BLaER1 treated with 17β-estradiol and CSF1 and Interleukin-3, amounts not matched to agents 10 nM and 100 nM (cell line): ENCODE measurements at regions not wholly inside any gene's neighbourhood (a gene's known extent, or its start where the extent isn't known, plus 50 kb on each side); places are given as distances from the start of the nearest gene placed in this dataset.

Source experiments
- H3K27ac ChIP-seq, 11 experiments: shearing (Covaris generic); formaldehyde crosslinking; 2 replicates each; pipeline ENCODE4 v1.8.1; 2022
- H3K27me3 ChIP-seq, 11 experiments: shearing (Covaris generic); formaldehyde crosslinking; 2 replicates each; pipeline ENCODE4 v1.8.1; 2022
- H3K36me3 ChIP-seq, 11 experiments: shearing (Covaris generic); formaldehyde crosslinking; 2 replicates each; pipeline ENCODE4 v1.8.1; 2022
- H3K4me1 ChIP-seq, 10 experiments: shearing (Covaris generic); formaldehyde crosslinking; 2 replicates each; pipeline ENCODE4 v1.8.1; 2022
- H3K4me2 ChIP-seq, 11 experiments: shearing (Covaris generic); formaldehyde crosslinking; 2 replicates each; pipeline ENCODE4 v1.8.1; 2022
- H3K4me3 ChIP-seq, 10 experiments: shearing (Covaris generic); formaldehyde crosslinking; 2 replicates each; pipeline ENCODE4 v1.8.1; 2022
- H3K9ac ChIP-seq, 11 experiments: shearing (Covaris generic); formaldehyde crosslinking; 2 replicates each; pipeline ENCODE4 v1.8.1; 2022
- H3K9me3 ChIP-seq, 11 experiments: shearing (Covaris generic); formaldehyde crosslinking; replicated peaks in 1 of 11; 2 replicates each; pipeline ENCODE4 v1.8.1; 2022
- H4K20me1 ChIP-seq, 11 experiments: shearing (Covaris generic); formaldehyde crosslinking; 2 replicates each; pipeline ENCODE4 v1.8.1; 2022
- Cebpa-rat ChIP-seq, 11 experiments: shearing (Covaris generic); IDR thresholded peaks; 2 replicates each; pipeline ENCODE4 v1.8.1; 2022

DNA sequence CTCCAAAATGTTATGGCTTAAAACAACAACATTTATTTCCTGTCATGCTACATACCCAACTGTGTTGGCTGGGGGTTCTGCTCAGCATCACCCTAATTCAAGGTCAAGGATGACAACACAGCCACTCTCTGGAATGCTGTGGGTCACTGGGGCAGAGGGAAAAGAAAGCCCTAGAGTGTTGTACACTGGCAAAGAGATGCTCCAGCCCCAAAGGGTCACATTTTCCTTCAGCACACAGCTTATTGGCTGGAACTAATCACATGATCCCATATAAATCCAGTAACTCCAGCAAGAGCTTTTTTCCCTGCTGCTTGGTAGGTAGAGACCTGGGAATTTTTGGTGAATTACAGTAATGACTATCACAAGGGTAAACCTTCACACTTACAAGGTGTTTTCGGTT lies 1041.4 kb downstream of the NTRK3 start:
- no peaks in the 10 kb centered on the region for H3K9me3 ChIP-seq
- no peak overlapping the region for H3K9ac ChIP-seq
- no peaks in the 10 kb centered on the region for H3K36me3 ChIP-seq
- H4K20me1 ChIP-seq: no peaks in the 10 kb centered on the region
- no peaks in the 10 kb centered on the region for H3K27me3 ChIP-seq
- no peak overlapping the region for H3K27ac ChIP-seq
- H3K4me2 ChIP-seq: no peak overlapping the region
- no peak overlapping the region for H3K4me3 ChIP-seq
- no peak for TF ChIP-seq Cebpa-rat (IDR thresholded peaks at IDR 0.05)
- no peaks in the 10 kb centered on the region for H3K4me1 ChIP-seq

DNA sequence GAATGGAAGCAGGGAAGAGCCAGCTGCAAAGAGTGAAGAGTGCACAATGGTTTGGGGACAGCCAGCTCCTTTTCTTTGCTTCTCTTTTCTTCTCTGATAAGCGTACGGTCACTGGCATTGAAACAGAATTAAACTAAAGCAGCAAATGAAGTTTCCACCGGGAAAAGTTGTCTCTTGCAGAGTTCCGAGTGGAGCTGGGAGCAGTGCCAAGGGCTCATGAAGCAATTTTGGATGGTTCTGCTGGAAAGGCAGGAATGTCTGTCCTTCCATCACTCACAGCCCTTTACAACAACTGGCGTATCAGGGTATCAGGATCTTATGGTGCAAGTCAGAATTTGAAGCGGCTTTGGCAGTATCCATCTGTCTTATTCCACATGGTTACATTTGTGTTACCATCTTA lies 1042.9 kb downstream of the NTRK3 start:
- no peak for TF ChIP-seq Cebpa-rat (IDR thresholded peaks at IDR 0.05)
- Histone ChIP-seq H4K20me1 (no peaks in the 10 kb centered on the region), H3K4me2 (no peak overlapping the region), H3K4me1 (no peaks in the 10 kb centered on the region), H3K27ac (no peak overlapping the region), H3K9me3 (no peaks in the 10 kb centered on the region), H3K36me3 (no peaks in the 10 kb centered on the region), H3K9ac (no peak overlapping the region), H3K4me3 (no peak overlapping the region), H3K27me3 (no peaks in the 10 kb centered on the region)

DNA sequence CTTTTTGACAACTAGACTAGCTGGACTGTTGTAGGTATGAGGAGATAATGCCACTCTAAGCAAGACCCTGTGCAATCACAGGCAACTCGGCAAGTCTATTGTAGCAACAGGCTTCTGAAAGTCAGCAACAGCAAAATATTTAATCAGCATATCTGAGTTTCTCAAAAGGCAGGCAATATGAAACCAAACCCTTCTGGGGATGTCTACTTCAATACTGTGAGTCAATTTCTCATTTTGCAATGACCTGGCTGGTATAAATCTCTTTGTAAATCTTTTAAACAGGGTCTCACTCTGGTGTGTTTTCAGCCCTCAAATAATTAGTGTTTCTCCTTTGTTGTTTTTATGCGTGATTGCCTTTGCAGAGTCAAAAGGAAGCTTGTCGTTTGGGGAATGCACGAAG lies 1044.5 kb downstream of the NTRK3 start:
- H3K9me3 ChIP-seq: no peaks in the 10 kb centered on the region
- TF ChIP-seq Cebpa-rat (IDR thresholded peaks at IDR 0.05): no peak
- H3K9ac ChIP-seq: no peak overlapping the region
- no peaks in the 10 kb centered on the region for H3K36me3 ChIP-seq
- no peak overlapping the region for H3K4me2 ChIP-seq
- H3K4me1 ChIP-seq: no peaks in the 10 kb centered on the region
- H3K27ac ChIP-seq: no peak overlapping the region
- H3K27me3 ChIP-seq: no peaks in the 10 kb centered on the region
- H4K20me1 ChIP-seq: no peaks in the 10 kb centered on the region
- no peak overlapping the region for H3K4me3 ChIP-seq

DNA sequence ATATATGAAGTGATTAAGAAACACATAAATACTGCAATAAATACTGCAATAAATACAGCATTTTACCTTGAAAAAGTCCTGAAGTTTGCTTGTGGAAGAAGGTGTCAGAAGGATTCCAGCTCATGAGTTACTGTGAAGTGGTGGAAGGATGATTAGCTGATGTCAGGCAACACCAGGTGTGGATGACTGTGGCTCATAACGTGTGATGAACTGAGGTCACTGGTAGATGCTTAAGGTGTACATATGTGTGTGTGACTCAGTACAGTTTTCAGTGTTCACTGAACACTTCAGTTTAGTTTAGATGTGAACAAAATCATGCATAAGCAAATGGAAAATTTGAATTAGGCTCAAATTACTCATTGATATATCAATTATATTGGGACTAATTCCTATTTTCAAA lies 1045.0 kb downstream of the NTRK3 start:
- Histone ChIP-seq H3K4me3 (no peak overlapping the region), H4K20me1 (no peaks in the 10 kb centered on the region), H3K4me2 (no peak overlapping the region), H3K9ac (no peak overlapping the region), H3K4me1 (no peaks in the 10 kb centered on the region), H3K27me3 (no peaks in the 10 kb centered on the region), H3K36me3 (no peaks in the 10 kb centered on the region), H3K27ac (no peak overlapping the region), H3K9me3 (no peaks in the 10 kb centered on the region)
- no peak for TF ChIP-seq Cebpa-rat (IDR thresholded peaks at IDR 0.05)

DNA sequence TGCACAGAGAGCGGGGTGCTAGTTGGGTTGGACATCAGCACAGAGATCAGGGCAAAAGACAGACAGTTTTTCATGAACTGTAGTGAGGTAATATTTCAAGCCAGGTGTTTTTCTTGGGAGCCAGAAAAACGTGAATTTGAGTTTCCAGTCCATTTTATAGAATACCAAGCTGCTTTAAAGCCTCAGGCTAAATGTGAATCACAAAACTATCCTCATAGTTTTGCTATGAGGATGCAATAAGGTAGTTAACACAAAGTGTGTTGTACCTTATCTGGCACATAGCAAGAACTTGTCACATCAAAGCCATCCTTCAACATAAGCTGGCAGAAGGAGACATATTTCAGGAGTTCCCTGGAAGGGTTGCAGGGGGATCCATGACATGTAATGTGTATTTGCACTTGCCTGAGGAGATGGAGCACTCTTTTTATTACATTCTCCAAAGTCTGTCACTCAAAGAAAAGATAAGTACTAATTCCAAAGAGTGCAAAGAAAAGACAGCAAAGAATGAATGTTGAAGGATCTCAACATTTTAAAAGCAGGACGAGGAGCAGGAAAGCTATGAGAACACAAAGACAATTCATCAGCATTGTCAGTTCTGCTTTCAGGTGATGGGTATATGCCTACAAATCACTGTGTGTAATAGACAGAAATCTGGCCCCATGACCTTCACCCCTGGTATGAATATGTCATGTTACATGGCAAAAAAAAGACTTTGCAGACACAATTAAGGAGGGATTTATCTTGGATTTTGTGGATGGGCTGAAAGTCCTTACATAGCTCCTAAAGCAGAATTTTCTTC lies 1046.4 kb downstream of the NTRK3 start:
- Histone ChIP-seq H3K9me3 (no peaks in the 10 kb centered on the region), H3K9ac (no peak overlapping the region), H3K4me1 (no peaks in the 10 kb centered on the region), H3K36me3 (no peaks in the 10 kb centered on the region), H3K27ac (no peak overlapping the region), H3K4me2 (no peak overlapping the region), H3K4me3 (no peak overlapping the region), H3K27me3 (no peaks in the 10 kb centered on the region), H4K20me1 (no peaks in the 10 kb centered on the region)
- no peak for TF ChIP-seq Cebpa-rat (IDR thresholded peaks at IDR 0.05)

DNA sequence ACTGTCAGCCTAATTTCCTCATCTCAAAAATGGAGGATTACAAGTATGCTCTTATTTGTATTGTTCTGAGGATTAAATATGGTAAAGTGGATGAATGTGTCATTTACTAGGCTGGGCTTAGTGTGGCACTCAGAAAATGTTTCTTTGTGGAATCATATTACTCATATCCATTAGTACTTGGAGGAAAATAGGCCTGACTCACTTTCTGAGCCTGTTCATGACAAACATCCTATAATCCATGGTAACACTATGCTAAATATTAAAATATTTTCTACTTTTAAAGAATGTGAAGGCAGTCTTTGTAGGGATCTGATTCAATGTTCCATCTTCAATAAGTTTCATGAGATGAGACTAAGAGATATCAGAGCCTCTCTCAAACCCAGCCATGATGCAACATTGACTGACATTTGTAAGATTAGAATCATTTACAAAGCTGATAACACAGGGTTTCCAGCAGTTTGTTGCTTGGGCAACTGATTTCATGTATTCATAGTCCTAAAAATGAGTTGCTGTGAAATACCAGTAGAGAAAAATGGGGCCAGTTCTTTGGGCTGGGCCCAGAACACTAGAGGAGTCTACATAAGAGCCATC lies 1048.5 kb downstream of the NTRK3 start:
- H3K27me3 ChIP-seq: no peaks in the 10 kb centered on the region
- H3K9ac ChIP-seq: no peak overlapping the region
- H3K4me2 ChIP-seq: no peak overlapping the region
- H3K4me3 ChIP-seq: no peak overlapping the region
- H3K9me3 ChIP-seq: no peaks in the 10 kb centered on the region
- no peak for TF ChIP-seq Cebpa-rat (IDR thresholded peaks at IDR 0.05)
- no peaks in the 10 kb centered on the region for H4K20me1 ChIP-seq
- H3K27ac ChIP-seq: no peak overlapping the region
- H3K4me1 ChIP-seq: no peaks in the 10 kb centered on the region
- H3K36me3 ChIP-seq: no peaks in the 10 kb centered on the region

DNA sequence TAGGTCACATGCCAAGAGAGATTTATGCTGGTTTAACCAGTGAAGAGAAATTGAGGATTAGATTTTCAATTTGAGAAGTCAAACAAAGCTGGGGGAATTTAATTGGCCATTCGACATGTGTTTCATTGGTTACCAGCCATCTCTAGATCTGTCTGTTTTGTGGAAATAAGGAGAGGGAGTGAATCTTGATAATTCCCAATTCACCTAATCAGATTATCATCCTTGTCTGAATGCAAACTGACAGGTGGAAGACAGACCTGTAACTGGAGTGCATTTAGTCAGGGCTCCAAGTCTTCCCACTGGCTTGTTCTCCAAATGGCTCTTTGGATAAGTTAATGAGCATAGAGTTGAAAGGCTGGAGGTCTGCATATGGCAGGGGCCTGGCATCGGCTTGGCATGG lies 1049.3 kb downstream of the NTRK3 start:
- no peaks in the 10 kb centered on the region for H3K4me1 ChIP-seq
- no peaks in the 10 kb centered on the region for H3K9me3 ChIP-seq
- no peaks in the 10 kb centered on the region for H3K27me3 ChIP-seq
- no peak overlapping the region for H3K9ac ChIP-seq
- no peaks in the 10 kb centered on the region for H4K20me1 ChIP-seq
- no peaks in the 10 kb centered on the region for H3K36me3 ChIP-seq
- H3K4me3 ChIP-seq: no peak overlapping the region
- TF ChIP-seq Cebpa-rat (IDR thresholded peaks at IDR 0.05): no peak
- H3K27ac ChIP-seq: no peak overlapping the region
- no peak overlapping the region for H3K4me2 ChIP-seq

DNA sequence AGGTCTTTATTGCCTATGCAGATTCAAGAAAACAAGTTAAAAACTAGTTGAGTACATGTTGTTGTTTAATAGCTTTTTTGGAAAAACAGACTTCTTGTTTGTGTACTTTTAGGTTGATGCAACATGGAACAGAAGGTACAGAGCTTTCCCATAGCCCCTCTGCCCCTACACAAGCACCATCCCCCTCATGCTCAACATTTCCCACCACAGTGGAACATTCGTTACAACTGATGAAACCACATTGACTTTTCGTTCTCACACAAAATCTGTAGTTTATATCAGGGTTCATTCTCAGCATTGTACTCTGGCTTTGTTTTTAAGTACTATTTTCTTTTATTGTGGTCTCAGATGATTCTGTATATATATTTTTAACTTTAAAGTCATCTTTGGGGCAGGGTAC lies 1054.6 kb downstream of the NTRK3 start:
- H3K36me3 ChIP-seq: no peaks in the 10 kb centered on the region
- TF ChIP-seq Cebpa-rat (IDR thresholded peaks at IDR 0.05): no peak

DNA sequence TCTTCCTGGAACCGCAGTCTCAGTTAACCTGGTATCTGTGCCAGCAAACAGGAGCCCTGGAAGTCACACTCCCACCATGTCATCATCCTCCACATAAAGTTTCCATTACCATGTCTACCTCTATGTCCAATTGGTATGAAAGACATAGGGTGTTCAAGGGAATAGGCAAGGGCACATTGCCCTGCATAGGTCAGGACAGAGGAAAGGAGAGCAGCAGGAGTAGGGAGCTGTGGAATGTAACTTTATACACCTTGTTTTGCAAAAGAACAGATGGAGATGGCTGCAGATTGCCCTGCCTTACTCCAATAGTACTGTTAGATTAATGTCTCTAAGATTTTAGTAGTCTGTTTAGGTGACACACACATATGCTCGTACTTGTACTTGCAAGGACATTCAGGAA lies 1056.4 kb downstream of the NTRK3 start:
- no peak overlapping the region for H3K4me2 ChIP-seq
- no peaks in the 10 kb centered on the region for H4K20me1 ChIP-seq
- H3K9ac ChIP-seq: no peak overlapping the region
- no peaks in the 10 kb centered on the region for H3K9me3 ChIP-seq
- H3K36me3 ChIP-seq: no peaks in the 10 kb centered on the region
- no peaks in the 10 kb centered on the region for H3K4me1 ChIP-seq
- H3K4me3 ChIP-seq: no peak overlapping the region
- TF ChIP-seq Cebpa-rat (IDR thresholded peaks at IDR 0.05): no peak
- H3K27me3 ChIP-seq: no peaks in the 10 kb centered on the region
- no peak overlapping the region for H3K27ac ChIP-seq

More for the DNA sequence above, 1054.6 kb downstream of the NTRK3 start:
- Histone ChIP-seq H4K20me1 (no peaks in the 10 kb centered on the region), H3K27ac (no peak overlapping the region), H3K4me3 (no peak overlapping the region), H3K4me2 (no peak overlapping the region), H3K4me1 (no peaks in the 10 kb centered on the region), H3K9ac (no peak overlapping the region), H3K9me3 (no peaks in the 10 kb centered on the region), H3K27me3 (no peaks in the 10 kb centered on the region)

DNA sequence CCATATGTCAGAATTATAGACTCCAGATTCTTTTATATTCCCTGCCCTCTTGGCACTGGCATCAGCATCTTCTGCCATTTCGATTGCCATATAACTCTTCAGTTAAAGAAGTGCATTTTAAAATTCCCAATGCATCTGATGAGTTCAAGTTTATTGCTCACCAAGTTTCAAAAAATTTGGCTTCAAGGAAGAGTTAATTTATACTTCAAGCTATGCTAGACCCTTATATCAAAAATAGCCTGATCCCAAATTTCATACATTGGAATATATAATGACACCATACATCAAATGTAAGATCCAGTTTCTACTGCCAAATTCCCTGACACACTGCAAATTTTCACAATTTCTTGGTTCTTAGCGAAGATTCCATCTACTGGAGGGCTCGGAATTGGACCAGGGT lies 1058.6 kb downstream of the NTRK3 start:
- H3K36me3 ChIP-seq: no peaks in the 10 kb centered on the region

More for the DNA sequence above, 1058.6 kb downstream of the NTRK3 start:
- Histone ChIP-seq H3K9me3 (no peaks in the 10 kb centered on the region), H4K20me1 (no peaks in the 10 kb centered on the region), H3K9ac (no peak overlapping the region), H3K4me2 (no peak overlapping the region), H3K4me3 (no peak overlapping the region), H3K4me1 (no peaks in the 10 kb centered on the region), H3K27ac (no peak overlapping the region), H3K27me3 (no peaks in the 10 kb centered on the region)
- TF ChIP-seq Cebpa-rat (IDR thresholded peaks at IDR 0.05): no peak
